GM21367 (cell line): ENCODE measurements at regions not wholly inside any gene's neighbourhood (a gene's known extent, or its start where the extent isn't known, plus 50 kb on each side); places are given as distances from the start of the nearest gene placed in this dataset.
"Not testable (repeated sequence)": the region's sequence is repeated elsewhere in the genome, so short reads cannot be mapped to it uniquely, and the experiment has no call there.

Experiments used
- ATAC-seq: cut with Tn5 transposase; IDR thresholded peaks from one replicate; pipeline ENCODE4 v1.9.1; 2021; ENCODE audit not compliant: unreplicated experiment

DNA sequence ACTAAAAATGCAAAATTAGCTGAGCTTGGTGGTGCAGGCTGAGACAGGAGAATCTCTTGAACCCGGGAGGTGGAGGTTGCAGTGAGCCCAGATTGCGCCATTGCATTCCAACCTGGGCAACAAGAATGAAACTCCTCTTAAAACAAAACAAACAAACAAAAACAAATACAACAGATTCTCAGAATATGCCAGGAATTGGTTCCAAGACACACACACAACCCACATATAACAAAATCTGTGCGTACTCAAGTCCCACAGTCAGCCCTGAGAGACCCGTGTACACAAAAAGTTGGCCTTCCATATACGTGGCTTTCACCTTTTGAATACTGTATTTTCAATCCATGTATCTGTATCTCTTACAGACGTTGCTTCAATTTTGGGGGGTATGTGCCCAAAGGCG, 98.9 kb upstream of the MARCKS start:
- ATAC-seq: no peak

DNA sequence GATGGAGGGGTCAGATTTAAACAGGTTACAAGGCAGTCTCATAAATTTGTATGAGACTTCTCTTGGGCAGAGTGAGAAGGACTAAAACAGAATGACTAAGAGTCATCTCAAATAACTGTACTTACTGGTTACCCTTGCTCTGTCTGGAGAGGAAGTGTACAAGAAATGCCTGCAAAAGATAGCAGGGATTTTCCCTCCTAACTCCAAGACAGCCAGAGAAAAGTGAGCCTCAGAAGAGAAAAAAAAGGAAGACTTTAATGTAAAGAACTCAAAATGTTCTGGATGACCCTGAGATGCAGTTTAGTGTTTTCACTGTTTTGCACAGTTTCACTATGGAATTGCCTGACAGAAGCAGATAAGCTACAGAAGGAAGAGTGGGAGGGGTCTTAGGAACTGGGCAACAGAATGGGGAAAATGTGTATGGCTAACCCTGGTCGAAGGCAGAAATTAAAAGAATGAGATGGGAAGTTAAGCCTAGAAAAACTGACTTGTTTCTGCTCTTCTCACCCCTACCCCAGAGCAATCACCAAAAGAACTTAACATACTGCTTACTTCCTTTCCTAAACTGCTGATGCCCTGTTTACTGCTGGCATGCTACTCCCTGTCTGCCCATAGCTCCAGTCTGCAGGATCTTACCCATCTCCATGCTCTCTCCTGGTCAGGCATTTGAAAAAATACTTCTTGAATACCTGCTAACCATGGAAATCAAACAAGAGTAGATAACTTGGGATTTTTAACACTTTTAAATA, 98.1 kb upstream of the MARCKS start:
- no peak for ATAC-seq

DNA sequence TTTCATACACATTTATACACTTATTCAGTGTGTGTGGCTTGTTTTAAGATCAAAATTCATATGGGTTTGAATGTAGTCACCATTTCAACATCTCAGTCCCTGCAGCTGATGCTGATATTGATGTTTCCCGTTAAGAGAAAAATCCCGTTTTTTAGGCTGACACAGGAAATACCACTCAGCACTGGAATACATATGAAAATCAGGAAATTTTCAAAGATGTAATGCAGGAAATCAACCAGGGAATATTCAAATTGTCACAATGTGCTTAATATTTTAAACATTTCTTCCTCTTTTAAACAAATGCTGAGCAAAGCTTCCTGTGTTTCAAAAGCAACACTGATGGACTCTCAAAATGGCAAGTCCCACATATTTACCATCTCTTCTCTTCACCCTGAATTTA, 94.5 kb upstream of the MARCKS start:
- ATAC-seq: no peak

DNA sequence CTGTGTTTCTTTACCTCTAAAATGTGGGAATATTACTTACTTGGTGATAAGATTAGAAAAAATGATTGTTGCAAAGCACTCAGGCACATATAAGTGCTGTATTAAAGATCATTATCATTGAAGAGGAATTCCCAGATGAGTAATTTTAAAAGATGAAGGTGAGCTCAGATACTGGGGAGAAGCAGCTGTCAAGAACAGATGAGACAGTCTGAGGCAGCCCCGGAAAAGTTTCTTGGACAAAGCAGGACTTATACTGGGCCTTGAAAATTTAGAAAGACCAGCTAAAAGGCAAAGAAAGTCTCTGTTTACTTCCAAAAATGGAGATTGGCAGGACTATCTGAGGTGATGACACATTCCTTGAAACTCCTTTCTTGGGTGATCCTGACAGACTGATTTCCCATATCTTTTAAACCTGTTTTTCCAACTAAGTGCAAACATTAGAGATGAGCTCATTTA, 93.8 kb upstream of the MARCKS start:
- no peak for ATAC-seq

DNA sequence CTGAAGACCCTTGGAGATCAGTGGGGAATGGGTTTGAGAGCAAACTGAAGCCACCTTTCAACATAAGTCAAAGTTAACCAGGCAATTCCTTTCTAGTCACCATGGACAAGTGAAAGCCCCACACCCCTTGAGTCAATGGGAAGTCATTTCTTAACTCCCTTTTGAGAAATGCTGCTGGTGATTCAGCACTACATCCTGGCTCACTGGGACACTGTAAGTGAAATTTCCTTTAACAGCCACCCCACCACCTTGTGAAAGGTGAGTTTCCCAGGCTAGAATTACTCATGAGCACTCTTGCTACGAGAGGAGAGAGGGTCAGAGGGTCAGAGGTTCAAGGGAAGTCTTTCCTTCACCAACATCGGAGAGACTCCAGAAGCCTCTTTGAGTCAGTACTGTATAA, 93.3 kb upstream of the MARCKS start:
- ATAC-seq: peak; percentile 57

DNA sequence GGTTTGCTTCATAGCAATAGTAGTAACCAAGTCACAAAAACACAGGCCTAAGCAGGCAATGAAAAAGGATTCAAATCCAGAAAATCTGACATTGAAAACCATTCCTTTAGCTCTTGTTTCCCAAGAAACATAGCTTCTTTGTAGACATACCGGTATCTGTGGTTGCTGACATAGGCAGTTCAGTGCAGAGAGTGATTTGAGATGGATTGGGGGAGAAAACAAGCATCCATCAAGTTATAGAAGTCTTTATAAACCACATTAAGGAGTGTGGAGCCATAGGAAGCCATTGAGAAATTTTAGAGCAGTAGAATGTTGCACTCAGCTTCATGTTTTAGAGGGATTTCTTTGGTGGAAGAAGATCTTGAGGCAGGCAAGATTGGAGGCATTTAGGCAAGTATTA, 91.2 kb upstream of the MARCKS start:
- ATAC-seq: no peak

DNA sequence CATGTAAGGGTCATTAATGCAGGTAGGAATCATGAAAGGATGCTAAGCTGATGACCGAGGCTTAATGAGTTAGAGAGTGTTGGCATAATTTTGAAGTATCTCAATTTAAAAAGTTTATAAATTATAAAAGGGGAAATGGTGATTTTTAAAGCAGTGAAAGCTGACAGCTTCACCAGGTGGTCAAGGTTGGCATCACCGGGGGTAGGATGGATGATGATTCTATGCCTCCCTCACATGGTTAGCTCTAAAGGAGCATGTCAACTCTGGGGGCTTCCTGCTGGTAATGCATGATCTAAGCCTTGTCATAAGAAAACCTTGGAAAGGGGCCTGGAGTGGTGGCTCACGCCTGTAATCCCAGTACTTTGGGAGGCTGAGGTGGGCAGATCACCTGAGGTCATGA, 89.2 kb upstream of the MARCKS start:
- no peak for ATAC-seq

DNA sequence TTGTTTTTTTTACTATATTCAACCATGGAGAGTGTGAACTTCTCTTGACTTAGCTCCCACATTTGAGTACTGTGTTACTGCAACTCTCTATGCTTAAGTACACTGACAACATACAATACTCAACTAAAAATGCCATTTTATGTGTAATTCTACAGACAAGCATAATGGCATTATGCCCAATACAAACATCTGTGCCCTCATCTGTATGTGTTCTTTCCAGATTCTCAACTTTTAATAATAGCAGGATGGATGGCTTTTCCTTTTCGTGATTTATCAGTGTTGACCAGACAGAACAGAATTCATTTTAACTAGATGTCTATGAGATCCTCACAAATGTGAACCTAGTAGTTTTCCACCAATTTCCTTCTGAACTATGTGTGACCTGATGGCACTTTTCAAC, 84.2 kb upstream of the MARCKS start:
- ATAC-seq: no peak

DNA sequence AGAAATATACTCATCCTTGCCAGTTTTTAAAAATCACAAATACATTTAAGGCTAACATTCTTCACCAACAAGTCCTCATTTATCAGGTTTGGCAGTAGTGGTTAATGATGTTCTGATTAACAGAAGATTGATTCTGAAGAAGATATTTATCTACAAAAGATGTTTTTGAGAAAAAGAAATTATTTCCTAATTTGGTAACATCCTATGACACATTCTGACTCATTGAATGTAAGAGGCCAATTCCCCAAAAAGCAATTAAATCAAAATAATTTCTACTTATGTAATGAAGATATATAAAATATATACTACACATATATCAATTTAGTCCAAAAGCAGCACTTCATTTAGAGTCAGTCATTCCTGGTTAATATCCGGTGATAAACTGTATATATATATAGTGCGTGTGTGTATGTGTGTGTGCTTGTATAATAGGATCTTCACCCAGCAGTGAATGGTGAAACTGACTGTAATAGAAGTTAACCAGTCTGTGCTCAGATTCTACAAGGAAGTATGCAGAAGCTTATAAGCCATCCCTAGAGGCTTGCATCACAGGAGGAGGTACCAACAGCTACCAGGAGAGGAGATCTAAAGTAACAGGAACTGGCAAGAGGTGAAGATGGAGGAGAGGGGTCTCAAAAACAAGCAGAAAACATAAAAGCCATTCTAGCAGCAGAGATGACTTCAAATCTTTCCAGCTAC, 82.9 kb upstream of the MARCKS start:
- ATAC-seq: no peak

DNA sequence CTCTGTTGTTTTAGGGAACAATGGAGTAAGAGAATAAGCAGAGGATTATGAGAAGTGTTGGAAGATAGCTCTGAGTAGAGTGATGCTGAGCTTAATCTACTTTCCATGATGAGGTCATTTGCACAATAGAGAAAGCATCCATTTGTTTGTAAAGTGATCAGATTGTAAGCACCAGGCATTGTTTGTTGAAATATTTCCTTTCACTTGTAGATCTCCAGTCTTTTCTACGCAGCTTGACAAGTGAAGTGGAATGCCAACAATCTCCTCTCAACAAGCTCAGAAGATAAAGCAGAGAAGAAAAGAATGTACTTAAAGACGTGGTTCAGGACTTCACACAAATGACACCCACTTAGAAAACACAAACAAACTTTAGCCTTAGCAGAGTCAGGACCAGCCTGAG, 80.1 kb upstream of the MARCKS start:
- no peak for ATAC-seq

DNA sequence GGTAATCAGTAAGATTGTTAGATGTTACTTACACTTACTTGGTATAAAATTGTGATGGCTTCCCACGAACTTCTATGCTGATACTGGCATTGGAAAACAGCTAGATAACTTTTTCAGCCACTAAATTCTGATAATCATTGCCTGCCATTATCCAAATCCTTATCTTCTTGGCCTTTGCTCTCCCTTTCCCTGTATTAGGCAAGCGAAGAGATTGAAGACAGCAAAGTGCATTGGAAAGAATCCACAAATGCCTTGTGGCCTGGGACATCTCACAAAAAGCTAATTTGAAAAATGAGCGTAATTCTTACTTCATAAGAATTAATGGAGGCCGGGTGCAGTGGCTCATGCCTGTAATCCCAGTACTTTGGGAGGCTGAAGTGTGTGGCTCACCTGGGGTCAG, 79.5 kb upstream of the MARCKS start:
- ATAC-seq: no peak

DNA sequence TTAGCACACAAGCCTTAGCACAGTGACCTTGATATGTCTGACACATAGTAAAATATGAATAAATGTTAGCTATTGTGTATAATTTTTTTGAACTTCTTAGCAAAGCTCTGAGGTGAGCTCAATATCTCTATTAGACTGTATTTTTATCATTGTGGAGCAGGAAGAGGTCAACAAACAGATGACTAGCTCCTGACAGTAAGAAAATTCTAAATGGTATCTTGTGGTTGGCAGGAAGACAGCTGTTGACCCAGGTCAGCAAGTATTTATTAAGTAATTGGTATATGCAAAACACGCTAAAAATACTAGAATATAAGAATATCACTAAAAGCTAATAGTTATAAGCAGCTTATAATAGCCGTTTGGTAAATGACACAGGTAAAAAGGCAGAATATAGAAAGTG, 77.5 kb upstream of the MARCKS start:
- no peak for ATAC-seq

DNA sequence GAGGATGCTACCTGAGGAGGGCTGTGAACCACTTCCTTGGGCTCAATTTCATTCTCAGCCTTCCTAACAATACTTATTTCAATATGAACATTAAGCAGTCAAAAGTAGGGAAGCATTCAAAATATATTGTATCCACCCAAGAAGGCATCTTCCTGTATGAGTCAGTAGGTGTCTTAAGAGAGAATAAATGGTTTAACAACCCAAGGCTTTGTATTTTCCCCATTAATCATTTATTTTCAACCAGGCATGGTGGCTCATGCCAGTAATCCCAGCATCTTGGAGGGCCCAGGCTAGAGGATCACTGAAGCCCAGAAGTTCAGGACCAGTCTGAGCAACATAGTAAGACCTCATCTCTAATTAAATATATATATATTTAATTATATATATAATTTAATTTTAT, 74.5 kb upstream of the MARCKS start:
- ATAC-seq: no peak

DNA sequence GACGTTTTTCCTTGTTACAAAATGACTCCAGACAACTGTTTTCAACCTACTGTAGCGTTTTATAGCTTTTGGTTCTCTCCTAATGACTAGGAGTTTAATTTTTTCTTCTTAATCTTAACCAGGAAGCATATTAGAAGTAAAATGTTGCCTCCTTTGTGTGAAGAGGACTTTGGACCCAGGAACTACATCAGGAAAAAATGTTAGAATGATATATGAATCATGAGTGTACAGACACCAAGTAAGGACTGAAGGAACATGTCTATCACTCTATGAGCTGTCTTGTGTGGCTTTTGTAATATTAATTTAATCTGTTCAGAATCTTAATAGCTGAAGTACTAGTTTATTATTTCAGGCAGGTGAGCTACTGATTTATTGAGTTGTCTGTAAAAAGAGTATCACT, 71.0 kb upstream of the MARCKS start:
- ATAC-seq: no peak

DNA sequence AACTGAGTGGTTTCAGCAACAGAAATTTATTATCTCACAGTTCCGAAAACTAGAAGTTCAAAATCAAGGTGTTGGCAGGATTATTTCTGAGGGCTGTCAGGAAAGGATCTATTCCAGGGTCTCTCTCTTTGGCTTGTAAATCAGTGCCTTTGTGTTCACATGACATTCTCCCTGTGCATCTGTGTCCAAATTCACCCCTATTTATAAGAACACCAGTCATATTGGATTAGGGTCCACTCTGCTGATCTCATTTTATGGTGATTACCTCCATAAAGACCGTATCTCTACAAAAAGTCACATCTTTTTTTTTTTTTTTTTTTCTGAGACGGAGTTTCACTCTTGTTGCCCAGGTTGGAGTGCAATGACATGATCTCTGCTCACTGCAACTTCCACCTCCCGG, 68.6 kb upstream of the MARCKS start:
- ATAC-seq: no peak

DNA sequence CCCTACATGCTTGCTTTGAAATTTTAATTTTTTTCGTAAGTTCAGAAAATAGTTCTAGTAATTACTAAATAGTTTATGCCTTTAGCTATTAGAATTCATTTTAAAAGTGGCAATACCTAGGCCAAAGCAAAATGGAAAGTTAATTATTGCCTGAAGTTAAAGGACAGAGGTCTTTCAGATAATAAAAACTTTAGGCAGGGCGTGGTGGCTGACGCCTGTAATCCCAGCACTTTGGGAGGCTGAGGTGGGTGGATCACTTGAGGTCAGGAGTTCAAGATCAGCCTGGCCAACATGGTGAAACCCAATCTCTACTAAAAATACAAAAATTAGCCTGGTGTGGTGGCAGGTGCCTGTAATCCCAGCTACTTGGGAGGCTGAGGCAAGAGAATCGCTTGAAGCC, 65.9 kb upstream of the MARCKS start:
- ATAC-seq: not testable (repeated sequence)

DNA sequence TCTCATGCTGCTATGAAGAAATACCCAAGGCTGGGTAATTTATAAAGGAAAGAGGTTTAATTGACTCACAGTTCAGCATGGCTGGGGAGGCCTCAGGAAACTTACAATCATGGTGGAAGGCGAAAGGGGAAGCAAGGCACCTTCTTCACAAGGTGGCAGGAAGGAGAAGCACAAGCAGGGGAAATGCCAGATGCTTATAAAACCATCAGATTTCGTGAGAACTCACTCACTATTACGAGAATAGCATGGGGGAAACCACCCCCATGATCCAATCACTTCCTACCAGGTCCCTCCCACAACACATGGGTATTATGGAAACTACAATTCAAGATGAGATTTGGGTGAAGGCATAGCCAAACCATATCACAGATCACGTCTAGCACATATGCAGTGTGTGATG, 61.8 kb upstream of the MARCKS start:
- ATAC-seq: not testable (repeated sequence)

DNA sequence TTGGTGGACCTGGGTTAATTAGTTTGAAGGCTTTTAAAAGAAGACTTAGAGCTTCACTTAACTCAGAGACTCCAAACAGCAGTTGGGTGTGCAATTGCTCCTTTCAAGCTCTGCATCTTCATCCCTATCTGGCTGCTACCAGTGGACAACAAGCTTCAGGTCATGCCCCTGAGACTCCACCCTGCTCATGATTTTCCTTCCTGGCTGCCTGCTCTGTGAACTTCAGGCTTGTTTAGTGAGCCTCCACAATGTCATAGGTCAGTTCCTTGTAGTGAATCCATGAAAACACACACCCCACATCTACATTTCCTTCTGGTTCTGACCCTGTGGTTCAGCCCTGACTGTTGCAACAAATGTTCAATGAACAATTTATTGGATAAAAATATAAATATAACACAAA, 61.1 kb upstream of the MARCKS start:
- ATAC-seq: no peak

DNA sequence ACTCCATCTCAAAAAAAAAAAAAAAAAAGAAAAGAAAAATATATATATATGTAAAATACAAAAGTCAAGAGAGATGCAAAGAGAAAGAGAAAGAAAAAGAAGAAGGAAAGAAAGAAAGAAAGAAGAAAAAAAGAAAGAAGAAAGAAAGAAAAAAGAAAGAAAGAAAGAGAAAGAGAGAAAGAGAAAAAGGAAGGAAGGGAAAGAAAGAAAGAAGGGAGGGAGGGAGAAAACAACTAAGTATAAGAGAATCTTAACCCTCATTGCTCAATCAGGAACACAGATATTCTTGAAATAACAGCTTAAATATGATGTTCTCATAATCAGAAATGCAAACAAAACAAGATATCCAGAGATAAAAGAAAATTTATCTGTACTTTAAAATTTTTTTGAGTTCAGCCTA, 54.4 kb upstream of the MARCKS start:
- ATAC-seq: no peak

DNA sequence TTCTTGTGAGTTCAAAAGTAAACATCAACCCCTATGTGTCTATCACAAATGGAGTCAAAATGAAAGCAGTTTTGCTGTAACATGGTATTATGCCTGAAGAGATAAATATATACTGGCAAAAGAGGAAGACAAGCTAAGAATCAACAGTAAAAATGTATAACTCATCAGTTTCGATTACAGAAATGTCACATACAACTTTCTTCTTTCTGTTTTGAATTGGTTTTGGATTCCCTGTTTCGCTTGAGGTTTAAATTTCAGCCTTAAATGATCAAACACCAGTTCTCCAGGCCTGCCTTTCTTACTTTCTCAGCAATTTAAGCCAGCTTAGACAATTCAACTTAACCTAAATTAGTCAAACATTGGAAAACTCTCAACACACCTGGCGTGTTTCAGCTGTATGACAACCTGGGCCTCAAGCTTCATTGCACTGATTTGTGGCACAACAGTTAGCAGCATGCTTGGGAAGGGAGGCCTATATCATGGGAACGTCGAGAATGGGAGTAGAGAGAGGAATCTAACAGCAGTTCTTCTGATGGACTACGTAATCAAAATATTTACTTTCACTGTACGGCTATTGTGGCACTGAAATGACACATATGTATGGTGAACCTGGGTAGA, 51.9 kb upstream of the MARCKS start:
- peak; percentile 88 for ATAC-seq

DNA sequence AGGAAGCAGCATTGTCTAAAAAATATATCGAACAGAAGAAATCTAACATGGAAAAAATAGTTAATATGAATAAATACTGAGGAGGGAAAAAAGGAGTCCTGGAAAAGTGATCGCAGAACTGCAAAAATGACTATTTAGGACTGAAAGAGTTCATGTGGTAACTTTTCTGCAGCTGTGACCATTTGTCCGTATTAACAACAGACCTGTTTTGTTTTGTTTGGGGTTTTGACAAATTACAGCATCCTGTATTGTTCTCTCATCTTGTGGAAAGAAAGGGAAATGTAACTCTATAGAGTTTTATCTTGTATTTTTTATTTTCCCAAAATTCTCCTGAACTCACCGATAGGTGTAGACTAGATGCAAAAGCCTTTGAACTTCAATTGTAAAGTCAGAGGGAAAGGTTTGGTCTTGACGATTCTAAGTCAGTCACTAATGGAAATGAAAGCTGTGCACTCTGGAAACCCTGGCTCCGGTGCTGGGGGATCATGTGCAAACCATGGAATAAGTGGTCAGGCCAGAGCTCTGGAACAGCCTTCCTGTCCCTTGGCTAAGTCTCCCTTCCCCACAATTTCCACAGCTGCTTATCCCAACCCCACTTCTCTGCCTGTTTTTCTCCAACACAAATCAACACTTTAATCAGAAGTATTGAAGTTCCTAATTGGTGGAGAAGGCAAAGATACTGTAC, 51.2 kb upstream of the MARCKS start:
- no peak for ATAC-seq
